Ovary (tissue), 7 donors: ENCODE measurements at regions not wholly inside any gene's neighbourhood (a gene's known extent, or its start where the extent isn't known, plus 50 kb on each side); places are given as distances from the start of the nearest gene placed in this dataset.

Experiments
- DNase-seq, 5 donors: peaks; one replicate each; pipeline ENCODE4 v3.0.0-alpha.2; 2019 to 2020
- H3K27ac ChIP-seq, 2 donors: fragments of 200-600 bp; one replicate each; pipeline versions ENCODE4 v1.5.1 to v1.8.0; 2019 to 2022
- H3K27me3 ChIP-seq: fragments of 200-600 bp; one replicate; pipeline ENCODE4 v1.8.0; 2022
- H3K36me3 ChIP-seq: fragments of 200-600 bp; sonication (generic); one replicate; pipeline ENCODE4 v1.5.1; 2019
- H3K4me1 ChIP-seq: one replicate; pipeline ENCODE4 v1.8.1; 2013; ENCODE audit warnings: mild to moderate bottlenecking, moderate library complexity; ENCODE audit not compliant: insufficient read depth
- H3K4me3 ChIP-seq: fragments of 200-600 bp; sonication (generic); one replicate; pipeline ENCODE4 v1.5.1; 2017
- H3K9me3 ChIP-seq, 2 donors: fragments of 200-600 bp in 1 of 2; sonication (generic) in 1 of 2; one replicate each; pipeline versions ENCODE4 v1.5.1 to v1.8.1; 2013 to 2019; ENCODE audit warnings: mild to moderate bottlenecking in 1 of 2, moderate library complexity in 1 of 2
- CTCF ChIP-seq, 3 donors: fragments of 450-650 bp in 2 of 3; fragments of 200-600 bp in 1 of 3; IDR thresholded peaks; one replicate each; pipeline versions ENCODE4 v1.5.1 to v1.8.0; 2016 to 2022; ENCODE audit warnings: antibody characterized with exemption in 3 of 3, mild to moderate bottlenecking in 1 of 3
- EP300 ChIP-seq: sonication (generic); formaldehyde crosslinking; IDR thresholded peaks from one replicate; pipeline ENCODE4 v1.6.1; 2017; ENCODE audit warnings: antibody characterized with exemption
- POLR2A ChIP-seq: fragments of 450-650 bp; IDR thresholded peaks from one replicate; pipeline ENCODE4 v1.6.1; 2017; ENCODE audit warnings: antibody characterized with exemption, mild to moderate bottlenecking, moderate library complexity
- WGBS, 3 donors: extraction: QIAGEN DNeasy Blood & Tissue Kit in 1 of 3; methylation state at CpG; one replicate each; pipeline versions ENCODE4 v1.1.5 to v1.1.7; 2013 to 2017; 5-methylcytosine and 5-hydroxymethylcytosine counted together
- intact Hi-C, 4 donors: fragments of 100-400 bp; cut with DNase I; formaldehyde crosslinking; loops; one replicate each; pipeline versions ENCODE4 v1.11.0 to v1.15.1; 2022 to 2023
- donor health status: DM: no; HTN: no; CAD: no; lungs with moderate emphysema.
- donor health status: DM: no; HTN: no; CAD: no.
- donor health status: Bipolar disorder and iron deficiency.
- donor health status: DM: no; HTN: no; CAD: no.
- donor health status: DM: yes; HTN: yes; CAD: no.

- no peak for DNase-seq
- no peak overlapping the region for H3K4me3 ChIP-seq
- peaks cover 2% of the 10 kb centered on the region for H3K4me1 ChIP-seq
- no peaks in the 10 kb centered on the region for H3K27me3 ChIP-seq
- TF ChIP-seq CTCF (IDR thresholded peaks at IDR 0.05) (no peak), EP300 (no peak), POLR2A (no peak)
- 70 to 80% (median 77%) methylated on average over 3 of the region's 3 CpGs for WGBS, 3 donors
- intact Hi-C loops: no loop called here
- peaks cover 0 to 3% of the 10 kb centered on the region in 2 donors for H3K9me3 ChIP-seq
- no peak overlapping the region for H3K27ac ChIP-seq
- H3K36me3 ChIP-seq: no peaks in the 10 kb centered on the region
Measured at GRCh38 chr2:204272089-204272488, 273.2 kb upstream of the PARD3B start.

- Histone ChIP-seq H3K36me3 (no peaks in the 10 kb centered on the region), H3K4me1 (peaks cover 2% of the 10 kb centered on the region), H3K4me3 (no peak overlapping the region), H3K9me3 (peaks cover 0 to 3% of the 10 kb centered on the region in 2 donors), H3K27ac (no peak overlapping the region), H3K27me3 (no peaks in the 10 kb centered on the region)
- no peak for DNase-seq
- 54 to 64% (median 56%) methylated on average over 2 of the region's 2 CpGs for whole genome bisulfite sequencing, 3 donors
- TF ChIP-seq POLR2A: no peak
- no peak for TF ChIP-seq EP300
- no peak for TF ChIP-seq CTCF (IDR thresholded peaks at IDR 0.05)
- intact Hi-C loops: no loop called here
Measured at GRCh38 chr2:204272610-204273287, 272.5 kb upstream of the PARD3B start.

GRCh38 chr2:204274429-204274828 lies 270.8 kb upstream of the PARD3B start:
- intact Hi-C loops: no loop called here
- WGBS, 3 donors: 91 to 93% (median 93%) methylated on average over 2 of the region's 2 CpGs

GRCh38 chr2:204274991-204275390 lies 270.3 kb upstream of the PARD3B start:
- peaks cover 2% of the 10 kb centered on the region for H3K4me1 ChIP-seq
- DNase-seq: no peak
- TF ChIP-seq POLR2A (no peak), EP300 (no peak)
- intact Hi-C loops: no loop called here
- H3K36me3 ChIP-seq: no peaks in the 10 kb centered on the region
- H3K4me3 ChIP-seq: no peak overlapping the region
- 76 to 84% (median 82%) methylated on average over 2 of the region's 2 CpGs for WGBS, 3 donors
- H3K27me3 ChIP-seq: no peaks in the 10 kb centered on the region
- H3K9me3 ChIP-seq: no peaks in the 10 kb centered on the region
- H3K27ac ChIP-seq: no peak overlapping the region

More at GRCh38 chr2:204274429-204274828, 270.8 kb upstream of the PARD3B start:
- H3K27ac ChIP-seq: no peak overlapping the region
- TF ChIP-seq CTCF (IDR thresholded peaks at IDR 0.05) (no peak), EP300 (no peak), POLR2A (no peak)
- H3K4me1 ChIP-seq: peaks cover 2% of the 10 kb centered on the region
- no peak overlapping the region for H3K4me3 ChIP-seq
- H3K9me3 ChIP-seq: peaks cover 0 to 3% of the 10 kb centered on the region in 2 donors
- H3K27me3 ChIP-seq: no peaks in the 10 kb centered on the region
- no peaks in the 10 kb centered on the region for H3K36me3 ChIP-seq
- DNase-seq: no peak

GRCh38 chr2:204277226-204277625 lies 268.0 kb upstream of the PARD3B start:
- Histone ChIP-seq H3K27me3 (no peaks in the 10 kb centered on the region), H3K36me3 (no peaks in the 10 kb centered on the region), H3K4me3 (no peak overlapping the region), H3K4me1 (peaks cover 2% of the 10 kb centered on the region), H3K27ac (no peak overlapping the region), H3K9me3 (no peaks in the 10 kb centered on the region)
- DNase-seq: no peak
- intact Hi-C loops: no loop called here
- TF ChIP-seq EP300: no peak
- no peak for TF ChIP-seq POLR2A
- no peak for TF ChIP-seq CTCF (IDR thresholded peaks at IDR 0.05)
